ENCODE measurements at regions not wholly inside any gene's neighbourhood (a gene's known extent, or its start where the extent isn't known, plus 50 kb on each side); places are given as distances from the start of the nearest gene placed in this dataset.
"Not testable (repeated sequence)": the region's sequence is repeated elsewhere in the genome, so short reads cannot be mapped to it uniquely, and the experiment has no call there.

- no peak for DNase-seq
Measured at GRCh38 chr4:141851246-141851891, 215.0 kb downstream of the IL15 start.

GRCh38 chr4:141853091-141853764 is 216.8 kb downstream of the IL15 start:
- peak; percentile 40 to 85 for DNase-seq

GRCh38 chr4:141858437-141858836 is 222.1 kb downstream of the IL15 start:
- DNase-seq = no peak

GRCh38 chr4:141860974-141861373 is 224.6 kb downstream of the IL15 start:
- no peak for DNase-seq

GRCh38 chr4:141870152-141870551 is 233.8 kb downstream of the IL15 start:
- no peak for DNase-seq

- DNase-seq = no peak
Measured at GRCh38 chr4:141871086-141871770, 234.8 kb downstream of the IL15 start.

GRCh38 chr4:141882650-141883049 is 246.3 kb downstream of the IL15 start:
- DNase-seq = not testable (repeated sequence)

GRCh38 chr4:141884070-141884469 is 247.7 kb downstream of the IL15 start:
- DNase-seq = no peak

GRCh38 chr4:141885112-141885511 is 248.7 kb downstream of the IL15 start:
- no peak for DNase-seq

- DNase-seq = no peak
Measured at GRCh38 chr4:141890279-141890678, 253.9 kb downstream of the IL15 start.

- DNase-seq = no peak
Measured at GRCh38 chr4:141891260-141892120, 255.1 kb downstream of the IL15 start.

GRCh38 chr4:141896687-141897086 is 260.3 kb downstream of the IL15 start:
- DNase-seq = no peak

GRCh38 chr4:141898346-141898745 is 262.0 kb downstream of the IL15 start:
- no peak for DNase-seq

- no peak for DNase-seq
Measured at GRCh38 chr4:141899103-141899502, 262.7 kb downstream of the IL15 start.

GRCh38 chr4:141899541-141899940 is 263.2 kb downstream of the IL15 start:
- DNase-seq = no peak

GRCh38 chr4:141900856-141901255 is 264.5 kb downstream of the IL15 start:
- DNase-seq = no peak

GRCh38 chr4:141905751-141906150 is 269.4 kb downstream of the IL15 start:
- DNase-seq = no peak

GRCh38 chr4:141909541-141909940 is 273.2 kb downstream of the IL15 start:
- DNase-seq = no peak

- DNase-seq = peak; percentile 29 to 62
Measured at GRCh38 chr4:141912831-141913230, 276.4 kb downstream of the IL15 start.

GRCh38 chr4:141913928-141914327 is 277.5 kb downstream of the IL15 start:
- DNase-seq = no peak

- DNase-seq = no peak
Measured at GRCh38 chr4:141914746-141915145, 278.4 kb downstream of the IL15 start.

GRCh38 chr4:141919649-141920048 is 283.3 kb downstream of the IL15 start:
- DNase-seq = no peak

GRCh38 chr4:141921293-141921692 is 284.9 kb downstream of the IL15 start:
- DNase-seq = no peak

All from NCI-H2081 (cell line).